NCI-H446 (cell line): ENCODE measurements at regions not wholly inside any gene's neighbourhood (a gene's known extent, or its start where the extent isn't known, plus 50 kb on each side); places are given as distances from the start of the nearest gene placed in this dataset.
"Not testable (repeated sequence)": the region's sequence is repeated elsewhere in the genome, so short reads cannot be mapped to it uniquely, and the experiment has no call there.

Experiments
- DNase-seq, 2 experiments: peaks; one replicate each; lab custom pipeline; 2025; lab: John Stamatoyannopoulos, UW

GRCh38 chr13:57909833-57910232 lies 278.3 kb downstream of the PCDH17 start:
- not testable (repeated sequence) for DNase-seq

- DNase-seq, result peak; percentile 16 to 48
Observed at GRCh38 chr13:57918086-57918485, 286.5 kb downstream of the PCDH17 start.

DNA sequence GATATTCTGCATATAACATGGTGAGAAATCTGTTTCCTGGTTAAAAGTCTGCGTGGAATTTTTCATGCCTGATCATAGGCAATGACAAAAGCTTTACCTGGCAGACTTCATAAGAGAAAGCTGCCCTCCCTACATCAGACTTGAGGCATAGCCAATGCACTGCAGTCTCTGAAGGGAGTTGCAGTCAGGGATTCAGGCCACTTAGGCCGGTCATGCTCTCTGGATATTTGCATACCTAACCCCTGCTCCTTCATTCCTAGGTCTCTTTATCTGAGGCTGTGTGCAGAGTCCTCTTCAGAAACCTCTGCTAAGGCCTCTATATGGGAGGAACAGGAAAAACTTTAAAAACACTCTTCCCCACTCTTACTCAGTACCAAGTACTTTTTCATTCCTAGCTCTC lies 287.4 kb downstream of the PCDH17 start:
- no peak for DNase-seq

DNA sequence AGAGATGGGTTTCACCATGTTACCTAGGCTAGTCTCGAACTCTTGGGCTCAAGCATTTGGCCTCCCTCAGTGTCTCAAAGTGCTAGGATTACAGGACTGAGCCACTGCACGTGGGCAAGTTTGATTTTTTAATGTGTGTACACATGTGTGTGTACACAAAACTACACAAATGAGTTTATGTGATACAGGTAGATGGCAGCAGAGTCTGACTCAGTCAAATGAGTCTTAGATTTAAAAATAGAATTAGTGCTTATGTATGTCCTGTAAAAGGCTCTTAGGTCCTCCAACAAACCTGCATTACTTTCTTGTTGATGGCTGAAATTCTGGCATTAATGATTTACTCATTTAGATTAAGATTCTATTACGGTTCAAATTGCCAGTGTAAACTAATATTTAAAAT lies 293.7 kb downstream of the PCDH17 start:
- DNase-seq, result no peak

- no peak for DNase-seq
Observed at GRCh38 chr13:57925751-57926150, 294.2 kb downstream of the PCDH17 start.

DNA sequence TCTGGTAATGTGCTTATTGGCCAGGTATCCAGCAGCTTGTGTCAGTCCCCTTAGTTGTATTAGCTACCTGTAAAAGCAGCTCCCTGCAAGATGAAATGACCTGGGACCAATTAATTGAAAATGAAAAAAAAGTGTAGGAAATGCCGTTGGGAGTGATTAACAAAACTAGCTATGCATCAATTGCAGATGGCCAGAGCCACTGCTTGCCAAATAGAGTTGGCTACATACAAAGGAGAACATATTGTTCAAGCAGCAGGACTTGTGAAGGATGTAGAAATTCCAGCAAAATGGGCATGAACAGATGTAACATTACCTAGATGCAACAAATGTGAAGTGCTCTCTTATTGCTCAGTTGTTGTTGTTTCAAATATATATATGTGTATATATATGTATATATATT lies 300.5 kb downstream of the PCDH17 start:
- peak in 1 of 2 experiments; percentile 61 for DNase-seq

- DNase-seq, result no peak
Observed at GRCh38 chr13:57933606-57934005, 302.1 kb downstream of the PCDH17 start.

DNA sequence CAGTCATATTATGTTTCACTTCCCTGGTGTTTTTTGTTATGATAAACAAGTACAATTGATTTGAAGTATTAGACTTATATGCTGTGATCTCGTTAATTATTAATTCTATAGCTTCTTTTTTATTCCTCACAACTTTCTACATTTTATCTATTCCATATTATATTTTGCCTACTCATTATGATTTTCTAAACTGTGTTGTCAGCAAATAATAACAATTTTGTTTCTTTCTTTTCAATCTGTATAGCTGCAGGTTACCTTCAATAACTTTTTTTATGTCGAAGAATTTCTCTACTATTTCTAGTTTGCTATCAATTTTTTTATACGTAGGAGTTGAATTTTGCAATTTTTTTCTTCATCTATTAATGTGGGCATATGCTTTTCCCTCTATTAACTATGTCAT lies 304.4 kb downstream of the PCDH17 start:
- no peak for DNase-seq

GRCh38 chr13:57946361-57946760 lies 314.8 kb downstream of the PCDH17 start:
- no peak for DNase-seq

GRCh38 chr13:57948884-57949283 lies 317.3 kb downstream of the PCDH17 start:
- no peak for DNase-seq

GRCh38 chr13:57969951-57970350 lies 338.4 kb downstream of the PCDH17 start:
- no peak for DNase-seq

DNA sequence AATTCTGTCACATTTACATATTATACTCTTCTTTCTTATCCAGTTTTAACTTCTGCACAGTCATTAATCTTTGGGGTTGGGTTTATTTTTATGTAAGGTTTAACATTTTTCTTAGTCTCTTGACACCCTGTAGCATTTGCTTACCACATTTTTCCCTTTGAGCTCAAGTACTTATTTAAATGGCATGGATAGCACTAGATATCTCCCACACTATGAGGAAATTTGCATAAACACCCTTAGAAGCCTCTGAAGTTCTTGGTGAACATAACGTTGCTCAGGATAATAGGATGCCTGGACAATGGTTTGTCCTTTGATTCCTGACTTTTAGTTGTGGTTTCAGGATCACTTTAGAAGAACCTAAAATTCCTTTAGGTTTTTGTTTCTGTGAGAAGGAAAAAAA lies 338.9 kb downstream of the PCDH17 start:
- DNase-seq, result no peak

DNA sequence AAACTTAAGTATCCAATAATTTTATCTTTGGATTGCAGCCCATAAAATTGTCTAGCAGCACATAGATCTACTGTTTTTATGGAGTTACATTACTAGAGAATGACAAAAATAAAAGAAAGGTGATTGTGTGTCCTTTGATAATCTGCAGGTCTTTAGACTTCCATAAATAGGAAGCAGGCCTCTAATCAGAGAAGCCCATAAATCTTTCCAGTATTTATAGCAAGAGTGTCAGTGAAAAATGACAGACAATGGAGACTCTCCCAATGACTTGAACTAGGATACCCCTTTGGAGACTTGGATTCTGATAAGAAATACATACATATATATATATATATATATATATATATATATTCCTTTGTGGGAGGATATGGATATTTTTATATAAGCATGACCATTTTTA lies 351.2 kb downstream of the PCDH17 start:
- no peak for DNase-seq

GRCh38 chr13:57988276-57988675 lies 356.7 kb downstream of the PCDH17 start:
- no peak for DNase-seq

- no peak for DNase-seq
Observed at GRCh38 chr13:57991041-57991440, 359.5 kb downstream of the PCDH17 start.

GRCh38 chr13:57992416-57992815 lies 360.9 kb downstream of the PCDH17 start:
- no peak for DNase-seq

GRCh38 chr13:57996717-57997116 lies 365.2 kb downstream of the PCDH17 start:
- no peak for DNase-seq

GRCh38 chr13:58004751-58005150 lies 373.2 kb downstream of the PCDH17 start:
- DNase-seq, result peak in 1 of 2 experiments; percentile 29

DNA sequence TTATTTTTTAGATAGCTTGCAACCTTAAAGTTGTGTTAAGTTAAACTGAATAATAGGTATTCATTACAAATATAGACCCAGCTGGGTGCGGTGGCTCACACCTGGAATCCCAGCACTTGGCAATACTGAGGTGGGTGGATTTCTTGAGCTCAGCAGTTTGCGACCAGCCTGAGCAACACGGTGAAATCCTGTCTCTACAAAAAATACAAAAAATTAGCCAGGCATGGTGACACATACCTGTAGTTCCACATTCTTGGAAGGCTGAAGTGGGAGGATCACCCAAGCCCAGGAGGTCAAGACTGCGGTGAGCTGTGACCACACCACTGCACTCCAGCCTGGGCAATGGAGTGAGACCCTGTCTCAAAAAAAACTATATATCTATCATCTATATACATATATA lies 386.5 kb downstream of the PCDH17 start:
- DNase-seq, result no peak

DNA sequence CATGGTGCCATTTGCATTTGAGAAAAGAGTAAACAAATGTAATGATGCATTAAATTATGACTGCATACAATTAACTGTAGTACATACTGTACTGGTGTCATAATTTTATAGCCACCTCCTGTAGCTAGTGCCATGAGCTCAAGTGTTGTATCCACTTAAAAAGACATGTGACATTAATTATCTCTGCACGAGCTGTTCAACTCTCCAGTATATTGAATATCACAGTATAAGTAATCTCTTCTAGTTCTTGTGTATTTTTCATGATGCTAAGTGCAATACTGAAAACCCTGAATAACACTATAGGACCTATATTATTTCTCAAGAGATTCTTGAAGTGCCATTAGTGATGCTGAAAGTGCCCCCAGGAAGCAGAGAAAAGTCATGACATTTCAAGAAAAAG lies 387.3 kb downstream of the PCDH17 start:
- no peak for DNase-seq

- DNase-seq, result no peak
Observed at GRCh38 chr13:58024103-58024502, 392.6 kb downstream of the PCDH17 start.

GRCh38 chr13:58025821-58026220 lies 394.3 kb downstream of the PCDH17 start:
- peak in 1 of 2 experiments; percentile 5 for DNase-seq

GRCh38 chr13:58032676-58033460 lies 401.3 kb downstream of the PCDH17 start:
- no peak for DNase-seq

DNA sequence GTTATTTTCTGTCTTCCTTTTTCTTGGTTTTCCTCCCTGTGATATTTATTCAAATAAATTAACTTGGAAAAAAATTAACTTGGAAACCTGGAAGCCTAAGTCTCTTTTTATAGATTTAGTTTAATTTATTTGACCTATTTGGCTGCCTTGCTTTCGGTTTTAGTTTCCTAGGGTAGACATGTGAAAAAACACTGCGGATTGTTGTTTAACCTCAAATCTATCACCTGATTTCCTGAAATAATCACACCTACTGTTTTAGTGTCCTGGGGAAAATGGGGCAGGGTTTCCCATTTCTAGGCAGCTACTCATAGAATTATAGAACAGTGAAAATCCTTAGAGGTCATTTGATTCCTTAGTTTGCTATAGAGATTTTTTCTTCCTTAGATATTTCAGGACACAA lies 412.4 kb downstream of the PCDH17 start:
- DNase-seq, result no peak
